ENCODE measurements at regions not wholly inside any gene's neighbourhood (a gene's known extent, or its start where the extent isn't known, plus 50 kb on each side); places are given as distances from the start of the nearest gene placed in this dataset.

DNA sequence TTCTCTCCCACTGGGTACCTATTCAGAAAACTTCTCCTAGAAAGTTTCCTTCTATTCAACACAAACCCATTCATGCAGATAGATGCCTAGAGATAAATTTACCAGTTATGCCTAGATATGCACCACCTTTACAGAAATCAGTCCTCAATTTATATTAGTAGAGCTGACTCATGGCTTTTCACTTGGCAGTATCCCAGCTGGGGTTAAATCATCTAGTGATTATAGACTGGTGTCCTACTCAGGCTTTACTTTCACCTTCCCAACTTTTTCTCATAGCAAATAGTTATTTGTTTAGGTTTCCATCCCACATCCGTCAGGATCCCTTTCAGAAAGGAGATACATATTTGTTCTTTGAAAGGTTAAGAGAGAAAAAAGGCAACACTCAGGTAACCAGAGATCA lies 124.5 kb downstream of the AQP4 start:
- DNase-seq = peak; percentile 40

DNA sequence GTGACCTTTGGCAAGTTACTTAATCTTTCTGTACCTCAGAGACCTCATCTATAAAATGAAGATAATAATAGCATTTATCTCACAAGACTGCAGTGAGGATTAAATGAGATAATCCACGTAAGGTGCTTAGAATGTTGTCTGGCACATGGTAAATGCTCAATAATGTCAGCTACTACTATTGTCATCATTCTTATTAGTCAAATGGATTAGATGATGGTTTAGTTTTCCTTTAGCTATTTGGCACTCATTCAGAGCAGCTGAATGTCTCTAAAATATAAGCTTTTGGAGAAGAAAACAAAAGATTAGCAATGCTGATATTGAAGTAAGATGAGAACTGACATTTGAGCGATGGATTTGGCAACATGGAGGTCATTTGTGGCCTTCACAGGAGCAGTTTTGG lies 125.1 kb downstream of the AQP4 start:
- peak; percentile 87 for DNase-seq

DNA sequence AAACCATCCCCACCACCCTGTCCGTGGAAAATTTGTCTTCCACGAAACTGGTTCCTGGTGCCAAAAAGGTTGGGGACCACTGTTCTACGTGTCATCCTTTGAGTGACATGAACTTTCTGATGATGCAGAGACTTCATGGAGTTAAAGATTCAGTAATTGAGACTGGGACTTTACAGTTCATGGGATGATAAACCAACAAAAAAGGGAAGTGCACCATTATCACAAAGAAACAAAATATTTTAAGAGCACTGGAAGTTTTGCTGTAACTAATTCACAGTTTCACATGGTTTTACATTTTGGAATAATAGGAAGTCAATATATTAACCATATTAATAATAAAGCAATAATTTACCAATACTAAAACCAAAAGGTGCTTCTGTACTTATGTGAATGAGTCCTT lies 126.8 kb downstream of the AQP4 start:
- no peak for DNase-seq

DNA sequence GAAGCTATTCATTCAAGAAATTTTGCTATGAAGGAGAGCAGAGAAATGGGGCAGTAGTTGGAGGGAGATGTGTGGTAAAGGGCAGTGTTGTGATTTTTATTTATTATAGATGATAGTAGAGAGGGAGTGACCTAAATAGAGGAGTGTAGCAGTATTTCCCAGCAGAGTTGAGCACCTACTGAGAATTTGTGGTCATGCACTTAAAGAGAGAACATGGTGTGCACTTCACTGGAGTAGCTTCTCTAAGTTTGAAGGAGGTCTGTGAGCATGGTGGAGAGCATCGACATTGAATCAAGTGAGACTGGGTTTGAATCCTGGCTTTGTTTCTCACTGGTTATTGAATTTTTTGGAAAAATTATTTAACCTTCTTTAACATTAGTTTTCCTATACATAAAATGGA lies 129.2 kb downstream of the AQP4 start:
- no peak for DNase-seq

DNA sequence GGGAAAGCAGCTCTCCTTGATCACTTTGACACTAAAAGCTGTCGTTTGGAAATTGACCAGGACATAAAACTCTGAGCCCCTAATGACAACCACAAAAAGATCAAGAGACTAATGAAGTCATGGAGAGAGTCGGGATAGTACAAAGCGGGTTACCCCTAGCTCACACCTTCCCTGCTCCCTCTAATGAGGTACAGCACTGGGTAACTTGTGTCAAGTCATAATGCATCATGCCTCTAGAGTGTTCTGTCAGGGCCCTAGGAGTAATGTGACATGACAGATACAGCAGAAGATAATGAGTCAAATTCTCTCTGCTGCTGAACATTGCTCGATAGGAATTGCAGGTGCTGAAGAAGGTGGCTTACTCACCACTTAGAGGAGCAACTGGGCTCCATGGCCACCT lies 130.7 kb downstream of the AQP4 start:
- no peak for DNase-seq

DNA sequence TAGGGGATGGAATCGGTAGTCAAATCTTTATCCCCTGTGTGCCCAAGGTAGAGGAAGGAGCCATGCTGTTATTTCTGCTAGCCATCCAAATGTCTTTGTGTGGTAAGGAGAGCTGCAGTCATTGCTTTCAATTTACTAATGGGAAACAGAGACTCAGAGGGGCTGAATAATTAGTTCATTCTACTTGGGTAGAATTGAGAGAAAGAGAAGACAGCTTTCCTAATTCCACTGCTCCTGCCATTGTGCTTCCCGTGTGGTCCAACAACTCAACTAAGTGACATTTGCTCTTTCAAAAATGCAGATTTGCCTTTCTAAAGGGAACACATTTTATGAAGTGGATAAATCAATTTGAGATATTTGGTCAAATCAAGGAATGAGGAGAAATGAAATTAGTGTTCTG lies 136.1 kb downstream of the AQP4 start:
- DNase-seq = no peak

DNA sequence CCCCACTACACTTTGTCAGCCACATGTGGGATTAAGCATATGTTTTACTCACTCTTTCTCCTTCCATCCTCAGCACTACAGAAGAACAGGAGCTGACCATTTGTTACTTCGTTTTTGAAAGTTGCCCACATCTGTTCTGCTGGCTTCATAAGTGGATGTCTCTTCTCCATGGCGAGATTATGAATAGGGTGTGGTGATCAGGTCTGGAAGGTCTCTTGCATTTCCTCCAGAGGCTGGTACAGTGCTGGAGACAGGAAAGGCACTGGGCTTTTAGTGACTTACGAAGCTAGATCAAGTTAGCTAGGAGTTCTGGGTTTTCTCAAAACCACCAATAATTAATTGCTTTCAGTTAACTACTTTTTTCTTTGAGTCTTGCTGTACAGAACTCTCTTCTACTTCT lies 136.5 kb downstream of the AQP4 start:
- DNase-seq = no peak

DNA sequence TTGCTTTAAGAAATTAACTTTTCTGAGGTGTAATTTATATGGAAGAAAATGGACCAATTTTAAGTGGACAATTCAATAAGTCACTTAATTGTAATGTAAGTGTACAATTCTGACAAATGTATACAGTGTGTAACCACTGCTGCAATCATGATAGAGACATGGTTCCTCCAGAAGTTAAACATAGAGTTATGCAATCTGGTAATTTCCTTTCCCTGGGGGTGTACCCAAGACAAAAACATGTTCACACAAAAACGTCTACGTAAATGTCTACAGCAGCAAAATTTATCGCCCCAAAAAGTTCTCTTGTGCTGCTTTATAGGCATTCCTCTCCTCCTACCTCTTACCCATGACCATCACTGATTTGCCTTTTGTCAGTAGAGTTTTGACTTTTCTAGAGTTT lies 141.5 kb downstream of the AQP4 start:
- no peak for DNase-seq

DNA sequence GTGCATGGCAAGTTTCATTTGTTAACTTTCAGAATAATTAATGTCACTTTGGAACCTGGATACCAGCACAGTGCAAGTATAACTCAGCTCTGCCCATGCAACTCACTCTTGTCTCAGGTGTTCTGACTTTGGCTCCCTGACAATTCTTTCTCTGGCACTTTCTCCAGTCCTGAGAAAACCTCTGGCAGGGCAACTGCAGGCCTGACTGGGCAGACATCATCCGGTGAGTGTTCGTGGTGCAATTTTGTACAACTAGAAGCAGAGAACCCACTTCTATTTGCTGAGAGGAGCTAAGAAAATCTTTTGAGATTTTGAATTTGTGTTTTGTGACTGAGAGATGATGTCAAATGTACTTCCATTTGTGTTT lies 143.0 kb downstream of the AQP4 start:
- DNase-seq = no peak

DNA sequence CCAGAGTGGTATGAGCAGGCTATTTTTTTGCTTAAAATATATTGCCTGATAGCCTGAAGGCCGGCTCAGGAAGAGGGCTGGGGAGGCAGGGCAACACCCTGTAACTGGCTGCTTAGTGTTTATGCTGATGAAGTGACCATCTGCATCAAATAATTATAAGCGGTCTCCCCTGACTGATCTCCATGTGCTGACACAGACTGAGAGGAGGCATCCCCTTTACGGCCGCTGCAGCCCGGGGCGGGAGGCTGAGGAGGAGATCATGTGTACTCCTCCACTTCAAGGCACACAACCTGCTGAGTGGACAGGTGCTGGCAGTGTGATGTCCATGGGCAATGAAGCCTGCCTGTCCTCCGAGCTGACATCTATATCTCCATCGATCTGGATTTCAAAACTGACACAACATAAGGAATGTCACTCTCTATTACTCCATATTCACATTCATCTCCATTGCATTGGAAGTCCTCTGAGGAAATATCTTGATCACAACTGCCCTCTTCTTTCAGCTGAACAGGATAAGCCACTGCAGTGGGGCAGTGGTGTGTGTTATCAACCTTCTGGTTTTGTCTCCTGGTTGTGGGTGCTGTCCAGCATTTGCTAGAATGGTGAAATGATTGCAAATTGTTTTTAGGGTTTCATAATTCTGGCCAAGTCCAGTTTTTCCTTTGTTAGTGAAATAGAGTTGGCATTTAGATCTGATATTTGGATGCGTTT lies 143.5 kb downstream of the AQP4 start:
- peak; percentile 16 for DNase-seq

DNA sequence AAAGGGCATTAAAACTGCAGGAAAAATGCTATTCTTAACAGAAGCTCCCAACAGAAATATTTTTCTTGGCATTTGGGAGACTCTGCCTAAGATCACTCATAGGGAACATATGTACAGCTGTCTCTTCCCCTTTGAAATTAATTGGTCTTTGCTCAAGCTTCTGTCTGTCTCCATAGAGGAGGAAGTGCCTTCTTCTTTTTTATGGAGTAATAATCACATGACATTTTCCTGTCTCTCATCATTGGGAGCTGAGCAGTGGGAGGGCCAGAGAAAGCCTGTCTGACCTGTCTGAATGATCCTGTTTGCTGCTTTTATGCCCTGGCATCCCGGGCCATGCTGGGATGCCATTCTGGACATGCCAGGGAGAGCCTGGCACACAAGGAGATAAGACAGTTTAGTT lies 145.6 kb downstream of the AQP4 start:
- DNase-seq = no peak

DNA sequence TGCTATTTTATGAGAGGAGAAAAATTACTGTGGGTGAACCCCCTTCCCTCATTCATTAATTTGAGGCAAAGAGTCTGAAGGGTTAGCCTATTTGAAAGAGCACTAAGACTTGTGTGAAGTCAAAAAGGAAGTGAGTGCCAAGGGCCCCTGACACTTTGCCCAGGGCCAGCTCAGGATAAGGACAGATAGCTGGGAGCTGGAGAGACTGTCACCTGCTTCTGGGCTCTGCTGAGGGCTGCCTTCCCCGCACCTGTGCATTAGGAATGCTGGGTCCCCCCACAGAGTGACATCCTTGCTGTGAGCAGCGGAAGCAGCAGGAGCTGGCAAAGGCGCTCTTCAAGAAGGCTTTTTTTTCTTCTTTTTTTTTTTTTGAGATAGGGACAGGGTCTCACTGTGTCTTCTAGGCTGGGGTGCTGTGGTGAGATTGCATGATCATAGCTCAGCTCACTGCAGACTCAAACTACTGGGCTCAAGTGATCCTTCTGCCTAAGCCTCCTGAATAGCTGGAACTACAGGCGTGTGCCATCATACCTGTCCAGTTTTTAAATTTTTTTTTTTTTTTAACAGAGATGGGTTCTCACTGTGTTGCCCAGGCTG lies 148.3 kb downstream of the AQP4 start:
- DNase-seq = no peak

DNA sequence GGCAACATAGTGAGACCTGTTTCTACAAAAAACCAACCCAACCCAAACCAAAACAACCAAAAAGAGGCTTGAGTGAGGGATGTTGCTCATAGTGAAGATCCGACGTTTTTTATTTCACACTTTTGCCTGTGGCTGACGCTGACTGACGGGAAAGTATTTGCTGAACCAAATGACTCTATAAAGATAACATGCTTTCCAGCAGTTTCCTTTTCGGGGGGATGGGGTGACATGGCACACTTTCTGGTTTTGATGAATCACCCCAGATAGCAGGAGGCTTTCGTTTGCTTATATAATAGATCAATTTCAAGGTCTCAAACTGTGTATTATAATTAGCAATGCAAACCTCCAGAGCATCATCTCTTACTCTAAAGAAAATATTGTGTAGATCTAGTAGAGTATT lies 150.8 kb downstream of the AQP4 start:
- no peak for DNase-seq

DNA sequence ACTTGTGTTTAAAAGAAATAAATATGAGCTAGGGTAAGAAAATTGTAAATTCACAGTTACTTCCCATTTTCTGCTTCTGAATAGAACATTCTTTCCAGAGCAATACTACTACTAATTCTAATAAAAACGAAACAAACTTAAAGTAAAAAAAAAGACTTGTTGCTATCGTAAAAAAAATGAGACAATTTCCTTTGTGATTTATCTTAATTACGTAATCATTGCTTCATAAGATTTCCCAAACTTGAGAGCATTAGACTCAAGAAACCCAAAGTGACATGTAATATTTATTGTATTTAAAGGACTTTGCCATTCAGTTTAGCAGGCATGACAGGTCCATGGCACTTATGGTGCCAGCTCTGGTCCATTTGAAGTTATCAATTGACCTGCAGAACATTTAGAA lies 153.8 kb downstream of the AQP4 start:
- no peak for DNase-seq

DNA sequence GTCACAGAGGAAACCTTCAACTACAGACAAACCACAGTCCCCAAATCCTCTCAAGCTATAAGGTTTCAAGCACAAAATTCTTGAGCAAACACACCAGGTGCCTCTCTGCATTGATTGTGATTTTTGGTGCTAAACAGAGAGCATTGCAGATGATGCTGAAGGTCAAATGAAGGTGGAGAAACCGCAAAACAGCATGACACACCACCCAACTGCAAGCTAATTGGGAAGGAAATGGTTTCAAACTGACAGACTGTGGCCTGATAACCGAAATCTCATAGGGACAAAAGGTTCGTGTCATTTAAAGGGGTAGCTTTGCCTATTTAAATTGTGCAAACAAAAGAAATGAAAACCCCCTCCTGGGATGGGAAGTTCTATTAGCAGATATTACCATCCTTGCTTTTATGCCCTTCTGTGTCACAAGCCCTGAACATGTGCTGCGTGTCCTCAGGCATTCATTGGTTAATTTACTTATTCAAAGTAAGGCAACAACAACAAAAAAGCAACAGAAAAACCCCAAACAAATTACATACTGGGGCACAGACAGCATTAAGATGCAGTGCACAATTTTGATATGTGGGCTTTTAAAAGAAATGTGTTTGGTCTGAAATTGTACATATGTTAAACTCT lies 154.9 kb downstream of the AQP4 start:
- DNase-seq = no peak

DNA sequence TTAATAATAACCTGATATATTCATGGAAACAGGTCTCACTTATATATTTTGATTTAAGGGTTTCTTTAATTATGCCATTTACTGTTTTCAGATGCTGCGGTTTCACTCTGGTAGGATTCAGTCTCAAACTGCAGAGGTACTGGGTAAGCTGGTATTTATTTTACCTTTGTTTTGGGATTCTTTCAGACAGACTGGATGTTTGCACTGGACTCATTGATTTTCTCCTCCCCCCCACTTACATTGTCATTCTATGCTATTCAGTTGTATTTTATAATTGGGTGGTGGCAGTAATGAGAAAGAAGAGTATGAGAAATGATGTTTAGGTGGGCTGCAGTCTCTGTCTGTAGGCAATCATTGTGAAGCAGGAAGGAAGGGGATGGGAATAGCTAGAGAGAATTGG lies 155.6 kb downstream of the AQP4 start:
- DNase-seq = no peak

DNA sequence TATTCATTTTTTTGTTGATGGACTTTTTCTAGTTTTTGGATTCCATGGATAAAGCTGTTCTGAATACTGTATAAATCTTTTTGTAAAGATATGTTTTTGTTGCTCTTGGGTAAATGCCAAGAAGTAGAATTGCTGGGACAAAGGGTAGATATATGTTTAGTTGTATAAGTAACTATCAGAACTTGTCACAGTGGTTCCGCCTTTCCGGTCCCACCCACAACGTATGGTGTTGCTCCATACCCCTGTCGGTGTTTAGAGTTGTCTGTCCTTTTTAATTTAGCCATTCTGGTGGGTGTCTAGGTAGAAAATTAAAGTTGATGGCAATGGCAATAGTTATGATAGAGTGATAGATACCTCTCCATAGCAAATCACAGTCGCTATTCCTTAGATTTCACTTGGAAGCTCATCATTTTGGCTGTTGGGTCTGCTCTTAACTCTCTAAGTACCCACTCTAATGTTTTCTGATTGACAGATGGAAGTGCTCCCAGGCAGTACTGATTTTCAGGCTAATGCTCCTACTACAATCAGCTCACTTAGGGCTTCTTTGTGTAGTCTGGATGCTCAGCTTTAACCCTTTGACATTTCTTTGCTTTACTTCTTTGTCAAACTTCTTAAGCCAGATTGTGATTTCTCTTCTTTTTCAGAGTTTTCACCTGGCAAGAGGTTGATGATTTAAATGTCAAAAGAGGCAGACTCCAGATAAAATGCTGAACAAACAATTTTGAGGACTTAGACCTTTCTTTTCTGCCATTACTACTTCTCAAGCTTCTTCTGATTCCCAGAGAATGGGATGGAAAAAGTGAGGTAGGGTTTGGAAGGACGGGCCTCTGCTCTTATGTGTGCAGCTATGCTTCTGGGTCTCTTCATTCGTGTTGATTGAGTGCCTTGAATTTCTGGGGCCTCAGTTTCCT lies 156.4 kb downstream of the AQP4 start:
- no peak for DNase-seq

DNA sequence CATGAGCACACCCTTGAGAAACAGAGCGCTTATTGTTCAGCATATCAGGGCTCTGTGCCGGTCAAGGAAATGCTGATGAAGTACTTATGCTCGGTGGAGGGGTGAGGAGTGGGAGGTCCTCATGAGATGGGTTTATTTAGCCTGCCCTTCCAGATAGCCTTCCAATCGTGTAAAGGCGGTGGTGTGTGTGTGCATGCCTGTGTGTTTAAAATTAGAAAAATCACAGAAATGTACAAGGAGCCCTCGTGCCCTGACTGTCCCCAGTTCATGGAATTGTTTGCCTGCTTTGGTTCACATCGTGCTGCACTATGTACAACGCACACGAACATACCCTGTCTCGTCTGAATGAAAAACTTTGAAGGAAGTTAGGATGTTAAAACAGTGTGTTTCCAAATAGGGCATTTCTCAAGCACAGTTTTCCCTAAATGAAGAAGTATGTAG lies 158.6 kb downstream of the AQP4 start:
- no peak for DNase-seq

DNA sequence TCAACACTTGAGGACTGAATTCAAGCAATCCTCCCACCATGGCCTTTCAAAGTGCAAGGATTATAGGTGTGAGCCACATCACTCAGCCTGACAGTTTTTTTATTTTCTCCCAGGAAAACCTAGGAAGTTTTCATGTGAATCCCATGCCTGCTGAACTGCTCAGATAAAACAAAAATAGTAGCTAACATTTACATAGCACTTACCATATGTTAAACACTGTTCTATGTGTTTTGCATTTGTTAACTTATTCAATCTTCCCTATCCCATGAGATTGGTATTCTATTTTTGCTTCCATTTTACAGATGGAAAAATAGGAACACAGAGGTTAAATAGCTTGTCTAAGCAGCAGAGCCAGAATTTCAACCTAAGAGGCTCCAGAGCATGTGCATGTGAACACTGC lies 157.4 kb upstream of the KCTD1 start:
- DNase-seq = no peak

DNA sequence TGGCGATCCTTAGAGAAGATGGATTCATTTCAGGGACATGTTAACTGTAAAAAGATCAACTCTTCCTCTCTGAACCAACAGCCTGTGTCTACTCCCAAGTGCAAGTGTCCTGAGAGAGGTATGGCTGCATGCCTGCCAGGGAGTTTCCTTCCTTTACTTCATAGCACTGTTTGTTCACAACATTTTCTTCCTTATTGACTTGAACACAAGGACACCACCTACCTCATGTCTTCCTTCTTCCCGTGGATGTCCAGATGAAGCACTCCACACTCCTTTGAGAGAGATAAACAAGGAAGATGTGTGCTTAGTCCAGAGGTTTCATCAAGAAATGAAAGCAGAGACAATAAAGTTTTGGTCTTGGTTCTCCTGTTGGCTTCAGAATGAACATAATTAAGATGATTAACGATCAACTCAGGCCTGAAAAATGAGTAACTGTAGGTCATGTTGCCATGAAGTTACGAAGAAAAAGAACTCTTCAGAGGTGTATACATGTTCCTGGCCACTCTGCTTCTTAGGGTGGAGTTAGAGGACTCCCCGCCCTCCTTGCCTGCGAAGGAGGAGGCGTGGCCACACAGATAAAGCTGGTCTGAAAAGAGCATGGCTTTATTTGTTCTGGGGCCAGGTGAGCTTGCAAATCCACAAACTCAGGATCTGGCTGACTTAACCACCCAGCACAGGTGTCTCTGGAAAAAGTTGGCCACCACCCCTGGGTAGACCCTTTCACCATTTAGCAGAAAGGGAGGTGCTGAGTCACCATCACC lies 155.0 kb upstream of the KCTD1 start:
- peak; percentile 3 for DNase-seq

DNA sequence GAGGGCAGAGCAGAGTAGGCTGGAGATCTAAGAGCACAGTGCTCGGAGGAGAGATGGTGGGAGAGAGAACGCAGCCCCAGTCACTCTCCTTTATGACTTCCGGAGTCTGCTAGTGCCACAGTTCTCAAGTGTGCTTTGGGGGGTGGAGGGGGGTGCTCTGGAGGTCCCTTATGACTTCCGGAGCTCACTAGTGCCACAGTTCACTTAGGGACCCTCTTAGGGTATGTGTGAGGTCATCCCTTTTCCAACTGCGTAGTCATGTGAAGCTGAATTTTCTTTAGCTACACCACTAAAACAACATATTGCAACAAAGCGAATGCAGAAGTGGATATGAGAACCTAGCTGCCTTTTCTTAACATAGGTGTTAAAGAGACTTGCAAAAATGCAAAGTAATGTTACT lies 153.7 kb upstream of the KCTD1 start:
- no peak for DNase-seq

DNA sequence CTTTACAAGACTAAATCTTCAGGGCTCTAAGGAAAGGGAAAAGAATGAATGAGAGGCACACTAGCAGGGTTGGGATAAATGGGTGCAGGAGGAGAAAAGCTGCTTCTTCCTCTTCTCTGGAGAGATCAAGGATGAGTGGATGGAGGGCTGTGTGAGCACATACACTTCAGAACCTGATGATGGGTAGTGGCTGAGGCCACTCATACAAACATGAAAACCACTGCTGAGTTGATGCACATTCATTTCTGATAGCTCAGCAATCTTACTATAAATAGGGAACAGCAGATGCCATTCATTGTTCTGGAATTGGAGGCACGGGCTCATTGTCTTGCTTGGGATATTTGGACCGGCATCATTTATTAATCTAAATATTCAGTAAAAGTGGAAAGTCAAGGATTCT lies 152.4 kb upstream of the KCTD1 start:
- no peak for DNase-seq

DNA sequence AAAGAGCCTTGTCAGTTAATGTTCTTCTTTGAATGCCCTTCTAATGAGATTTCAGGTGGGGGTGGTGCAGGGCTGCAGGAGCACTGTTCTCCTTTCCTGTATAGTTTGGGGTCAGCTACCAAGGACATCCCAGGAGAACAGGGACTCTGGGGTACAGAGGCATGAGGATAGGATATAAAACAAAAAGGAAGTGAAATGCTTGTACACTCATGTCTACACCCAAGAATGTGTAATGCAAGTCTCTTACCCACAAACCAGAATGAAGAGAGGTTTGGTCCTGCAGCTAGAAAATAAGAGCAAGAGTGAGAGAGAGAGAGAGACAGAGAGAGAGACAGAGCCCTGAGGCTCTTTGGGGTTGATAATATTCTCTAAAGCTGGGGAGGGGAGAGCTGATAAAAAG lies 151.8 kb upstream of the KCTD1 start:
- DNase-seq = no peak

All from NCI-H82 (cell line).